Loucy (cell line): ENCODE measurements at regions not wholly inside any gene's neighbourhood (a gene's known extent, or its start where the extent isn't known, plus 50 kb on each side); places are given as distances from the start of the nearest gene placed in this dataset.

Experiments
- EZH2phosphoT487 ChIP-seq: fragments of 200-600 bp; IDR thresholded peaks from 2 replicates; pipeline ENCODE4 v1.6.1; 2018; ENCODE audit warnings: antibody characterized with exemption, mild to moderate bottlenecking, moderate library complexity, borderline replicate concordance
- TF ChIP-seq, protein P1 (sequence below): fragments of 200-600 bp; sonication (generic); conservative IDR thresholded peaks from 2 replicates; pipeline ENCODE4 v1.5.1; 2014; ENCODE audit warnings: mild to moderate bottlenecking, antibody characterized with exemption, low read length

- TF ChIP-seq, protein P1, sequence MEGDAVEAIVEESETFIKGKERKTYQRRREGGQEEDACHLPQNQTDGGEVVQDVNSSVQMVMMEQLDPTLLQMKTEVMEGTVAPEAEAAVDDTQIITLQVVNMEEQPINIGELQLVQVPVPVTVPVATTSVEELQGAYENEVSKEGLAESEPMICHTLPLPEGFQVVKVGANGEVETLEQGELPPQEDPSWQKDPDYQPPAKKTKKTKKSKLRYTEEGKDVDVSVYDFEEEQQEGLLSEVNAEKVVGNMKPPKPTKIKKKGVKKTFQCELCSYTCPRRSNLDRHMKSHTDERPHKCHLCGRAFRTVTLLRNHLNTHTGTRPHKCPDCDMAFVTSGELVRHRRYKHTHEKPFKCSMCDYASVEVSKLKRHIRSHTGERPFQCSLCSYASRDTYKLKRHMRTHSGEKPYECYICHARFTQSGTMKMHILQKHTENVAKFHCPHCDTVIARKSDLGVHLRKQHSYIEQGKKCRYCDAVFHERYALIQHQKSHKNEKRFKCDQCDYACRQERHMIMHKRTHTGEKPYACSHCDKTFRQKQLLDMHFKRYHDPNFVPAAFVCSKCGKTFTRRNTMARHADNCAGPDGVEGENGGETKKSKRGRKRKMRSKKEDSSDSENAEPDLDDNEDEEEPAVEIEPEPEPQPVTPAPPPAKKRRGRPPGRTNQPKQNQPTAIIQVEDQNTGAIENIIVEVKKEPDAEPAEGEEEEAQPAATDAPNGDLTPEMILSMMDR, result no peak
- TF ChIP-seq EZH2phosphoT487, result no peak
Measured at GRCh38 chr3:66884659-66885058, 113.4 kb upstream of the KBTBD8 start.
